WI38 (cell line): ENCODE measurements at regions not wholly inside any gene's neighbourhood (a gene's known extent, or its start where the extent isn't known, plus 50 kb on each side); places are given as distances from the start of the nearest gene placed in this dataset.

Source experiments
- H3K4me3 ChIP-seq: 2 replicates; pipeline ENCODE4 v1.5.1; 2011; ENCODE audit warnings: low read depth, mild to moderate bottlenecking, control low read depth, low read length
- CTCF ChIP-seq: IDR thresholded peaks from 2 replicates; pipeline ENCODE4 v1.5.1; 2012; ENCODE audit warnings: low read depth, mild to moderate bottlenecking, control low read depth, low read length

GRCh38 chr5:40278881-40279280 lies 400.8 kb upstream of the PTGER4 start:
- TF ChIP-seq CTCF = no peak
- no peak overlapping the region for H3K4me3 ChIP-seq

GRCh38 chr5:40277161-40277906 lies 402.4 kb upstream of the PTGER4 start:
- TF ChIP-seq CTCF = no peak
- no peak overlapping the region for H3K4me3 ChIP-seq

- no peak for TF ChIP-seq CTCF
- no peak overlapping the region for H3K4me3 ChIP-seq
These were observed 403.2 kb upstream of the PTGER4 start for GRCh38 chr5:40276426-40277102.

GRCh38 chr5:40274568-40274967 lies 405.1 kb upstream of the PTGER4 start:
- H3K4me3 ChIP-seq = no peak overlapping the region
- TF ChIP-seq CTCF = no peak

GRCh38 chr5:40273936-40274335 lies 405.8 kb upstream of the PTGER4 start:
- no peak overlapping the region for H3K4me3 ChIP-seq
- no peak for TF ChIP-seq CTCF

- TF ChIP-seq CTCF = no peak
- no peak overlapping the region for H3K4me3 ChIP-seq
These were observed 408.2 kb upstream of the PTGER4 start for GRCh38 chr5:40271476-40271875.

GRCh38 chr5:40270274-40270845 lies 409.4 kb upstream of the PTGER4 start:
- H3K4me3 ChIP-seq = no peak overlapping the region
- TF ChIP-seq CTCF = no peak
